ENCODE measurements at regions not wholly inside any gene's neighbourhood (a gene's known extent, or its start where the extent isn't known, plus 50 kb on each side); places are given as distances from the start of the nearest gene placed in this dataset.
"Not testable (repeated sequence)": the region's sequence is repeated elsewhere in the genome, so short reads cannot be mapped to it uniquely, and the experiment has no call there.

DNA sequence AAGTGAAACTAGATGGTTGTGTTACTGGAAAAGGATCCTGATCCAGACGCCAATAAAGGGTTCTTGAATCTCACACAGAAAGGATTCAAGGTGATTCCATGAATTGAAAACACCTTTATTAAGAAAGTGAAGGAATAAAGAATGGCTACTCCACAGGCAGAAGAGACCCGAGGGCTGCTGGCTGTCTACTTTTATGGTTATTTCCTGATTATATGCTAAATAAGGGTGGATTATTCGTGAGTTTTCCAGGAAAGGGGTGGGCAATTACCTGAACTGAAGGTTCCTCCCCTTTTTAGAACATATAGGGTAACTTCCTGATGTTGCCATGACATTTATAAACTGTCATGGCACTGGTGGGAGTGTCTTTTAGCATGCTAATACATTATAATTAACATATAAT is 50.9 kb upstream of the WARS2 start:
- no peak for DNase-seq

DNA sequence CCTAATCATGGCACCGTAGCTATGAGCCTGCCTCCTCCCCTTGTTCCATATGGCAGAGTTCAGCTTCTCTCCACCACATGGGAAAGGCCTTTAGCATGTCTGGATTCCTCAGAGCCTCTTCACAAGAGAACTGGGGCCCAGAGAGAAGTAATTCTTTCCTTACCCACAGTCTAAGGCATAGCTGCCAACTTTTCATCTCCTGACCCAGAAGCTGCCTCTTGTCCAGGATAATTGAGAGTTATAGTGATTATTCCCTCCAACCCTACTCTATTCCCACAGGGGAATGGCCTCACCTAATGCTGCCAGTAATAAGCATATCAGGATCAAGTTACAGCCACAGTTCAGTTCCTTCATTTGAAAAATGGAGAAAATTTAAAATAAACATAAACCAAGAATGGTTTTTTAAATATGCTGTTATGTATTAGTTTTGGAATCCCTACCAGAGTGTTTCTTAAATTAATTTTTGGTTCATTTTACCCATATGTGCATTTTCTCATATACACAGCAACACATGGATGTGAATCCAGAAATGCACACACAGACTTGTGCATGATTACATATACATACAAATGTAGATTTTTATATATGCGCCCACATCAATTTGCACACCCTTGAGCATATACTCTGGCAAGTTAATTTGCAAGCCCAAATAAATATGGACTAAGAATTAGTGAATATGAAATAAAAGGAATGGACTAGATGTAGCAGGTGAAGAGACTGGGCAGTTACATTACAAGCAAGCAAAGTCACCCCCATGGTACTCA is 63.9 kb upstream of the WARS2 start:
- no peak for DNase-seq

DNA sequence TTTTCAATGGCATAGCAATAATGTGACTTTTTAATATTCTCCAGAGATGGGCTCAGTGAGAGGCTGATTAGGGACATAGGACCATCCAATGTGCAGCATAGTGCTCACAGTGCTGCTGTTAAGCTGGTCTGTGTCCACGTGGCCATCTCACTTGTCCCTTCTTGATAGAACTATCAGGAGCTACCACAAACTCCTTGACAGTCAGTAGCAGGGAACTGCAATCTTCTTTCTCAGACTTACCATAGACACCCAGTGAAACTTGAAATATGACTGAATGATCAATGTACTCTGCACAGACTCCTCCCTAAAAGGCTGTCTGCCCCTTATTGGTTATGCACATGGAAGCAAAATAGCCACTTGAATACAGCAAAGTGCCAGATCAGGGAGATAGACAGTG is 64.5 kb upstream of the WARS2 start:
- DNase-seq = no peak

- DNase-seq = no peak
Measured at GRCh38 chr1:119209061-119209460, 68.6 kb upstream of the WARS2 start.

GRCh38 chr1:119209596-119210295 is 69.3 kb upstream of the WARS2 start:
- DNase-seq = no peak

GRCh38 chr1:119210296-119210649 is 69.8 kb upstream of the WARS2 start:
- DNase-seq = no peak

DNA sequence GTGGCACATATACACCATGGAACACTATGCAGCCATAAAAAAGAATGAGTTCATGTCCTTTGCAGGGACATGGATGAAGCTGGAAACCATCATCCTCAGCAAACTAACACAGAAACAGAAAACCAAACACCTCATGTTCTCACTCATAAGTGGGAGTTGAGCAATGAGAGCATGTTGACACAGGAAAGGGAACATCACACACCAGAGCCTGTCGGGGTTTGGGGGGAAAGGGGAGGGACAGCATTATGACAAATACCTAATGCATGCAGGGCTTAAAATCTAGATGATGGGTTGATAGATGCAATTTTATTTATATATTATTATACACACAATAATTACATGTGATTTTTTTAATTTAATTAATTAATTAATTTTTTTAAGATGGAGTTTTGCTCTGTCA is 72.8 kb upstream of the WARS2 start:
- DNase-seq = not testable (repeated sequence)

DNA sequence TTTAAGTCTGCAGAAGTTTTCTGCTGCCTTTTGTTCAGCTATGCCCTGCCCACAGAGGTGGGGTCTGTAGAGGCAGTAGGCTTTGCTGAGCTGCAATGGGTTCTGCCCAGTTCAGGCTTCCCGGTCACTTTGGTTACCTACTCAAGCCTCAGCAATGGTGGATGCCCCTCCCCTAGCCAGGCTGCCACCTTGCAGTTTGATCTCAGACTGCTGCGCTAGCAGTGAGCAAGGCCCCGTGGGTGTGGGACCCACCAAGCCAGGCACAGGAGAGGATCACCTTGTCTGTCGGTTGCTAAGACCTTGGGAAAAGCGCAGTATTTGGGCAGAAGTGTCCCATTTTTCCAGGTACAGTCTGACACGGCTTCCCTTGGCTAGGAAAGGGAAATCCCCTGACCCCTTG is 74.5 kb upstream of the WARS2 start:
- not testable (repeated sequence) for DNase-seq

DNA sequence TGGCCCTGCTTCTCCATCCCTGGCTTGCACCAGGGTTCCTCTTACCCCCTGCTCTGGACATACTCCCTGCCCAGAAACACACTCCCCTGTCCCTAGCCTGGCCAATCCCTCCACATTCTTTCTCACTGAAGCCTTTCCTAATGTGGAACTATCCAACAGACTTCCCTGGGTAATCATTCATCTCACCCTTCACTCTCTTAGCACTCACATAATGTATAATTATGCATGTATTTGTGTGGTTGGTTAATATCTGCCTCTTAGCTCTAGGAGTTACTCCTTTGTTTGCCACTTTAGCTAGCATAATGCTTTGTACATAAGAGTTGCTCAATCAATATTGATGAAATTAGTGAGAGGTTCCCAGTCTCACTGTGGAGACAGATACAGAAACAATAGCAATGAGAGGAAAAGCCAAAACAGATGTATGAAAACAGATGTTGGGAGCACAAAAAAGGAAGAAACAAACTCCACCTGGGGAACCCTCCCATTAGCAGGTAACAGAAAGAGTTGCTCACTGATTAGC is 76.9 kb upstream of the WARS2 start:
- no peak for DNase-seq

DNA sequence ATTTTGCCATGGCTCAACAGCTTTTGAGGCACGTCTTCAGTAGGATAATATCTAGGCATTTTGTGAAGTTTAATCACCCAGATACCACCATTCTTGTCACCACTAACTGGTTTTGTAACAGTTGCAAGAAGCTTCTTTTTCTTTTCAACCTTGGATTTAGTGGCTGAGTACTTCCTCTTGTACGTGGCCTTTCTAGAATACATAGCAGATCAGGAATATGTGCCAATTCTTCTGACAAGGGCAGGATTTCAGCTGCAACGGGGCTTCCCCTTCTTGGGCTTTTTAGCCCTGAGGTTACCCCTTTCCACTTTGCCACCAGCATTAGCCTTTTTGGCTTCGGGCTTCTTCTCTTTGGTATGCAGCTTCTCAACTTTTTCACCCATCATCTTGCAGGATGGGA is 79.3 kb upstream of the WARS2 start:
- DNase-seq = no peak

DNA sequence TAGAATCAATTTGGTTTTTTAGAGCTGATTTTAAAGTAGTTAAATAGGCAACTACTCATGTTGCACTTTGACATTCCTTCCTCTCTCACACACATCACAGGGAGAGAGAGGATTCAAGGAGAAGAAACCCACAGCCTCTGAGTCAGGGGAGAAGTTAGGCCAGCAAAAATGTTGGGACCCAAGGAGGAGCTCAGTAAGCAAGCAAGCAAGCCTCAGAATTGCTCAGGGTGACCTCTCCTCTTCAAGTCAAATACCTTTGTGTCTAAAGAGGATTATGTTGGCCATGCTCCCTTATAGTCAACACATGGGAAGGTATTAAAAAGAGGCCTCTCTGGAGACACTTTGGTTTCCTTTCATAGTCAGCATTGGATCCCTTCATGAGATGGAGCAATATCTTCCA is 80.5 kb upstream of the WARS2 start:
- DNase-seq = no peak

GRCh38 chr1:119222271-119222670 is 81.8 kb upstream of the WARS2 start:
- no peak for DNase-seq

DNA sequence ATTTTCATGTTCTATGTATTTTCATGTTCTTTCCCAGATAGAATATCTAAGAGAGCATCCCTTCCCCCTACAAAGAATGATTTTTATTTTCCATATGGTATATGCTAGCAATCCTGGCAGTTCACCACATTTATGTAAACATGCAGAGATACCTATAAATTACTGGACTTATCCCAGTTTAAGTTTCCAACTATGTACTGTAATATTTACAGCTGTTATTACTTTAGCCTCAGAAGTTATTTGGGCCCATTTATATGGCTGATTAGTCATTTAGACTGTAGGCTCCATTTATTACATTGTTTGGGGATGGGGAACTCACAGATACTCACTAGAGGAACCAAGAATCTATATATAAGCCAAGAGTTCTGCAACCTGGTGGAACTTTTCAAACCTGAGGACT is 84.8 kb upstream of the WARS2 start:
- no peak for DNase-seq

DNA sequence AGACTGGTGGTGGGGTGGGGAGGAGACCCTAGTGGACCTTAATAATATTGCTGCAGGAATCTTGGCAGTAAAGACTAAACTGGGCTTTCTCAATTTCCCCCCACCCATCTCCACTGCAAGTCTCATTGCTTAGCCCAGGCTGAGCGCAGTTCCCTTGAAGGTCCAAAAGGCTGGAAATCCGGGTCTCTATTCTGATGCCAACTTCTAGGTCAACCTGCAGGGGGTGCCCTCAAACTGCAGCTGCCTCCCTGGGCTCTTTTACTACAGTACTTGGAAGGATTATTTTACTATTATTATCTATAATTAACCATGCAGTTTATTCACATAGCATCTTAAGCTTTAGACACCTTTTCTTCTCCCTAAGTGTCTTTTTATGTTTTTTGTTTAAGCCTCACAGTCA is 85.4 kb upstream of the WARS2 start:
- DNase-seq = no peak

- DNase-seq = no peak
Measured at GRCh38 chr1:119226321-119226720, 85.9 kb upstream of the WARS2 start.

DNA sequence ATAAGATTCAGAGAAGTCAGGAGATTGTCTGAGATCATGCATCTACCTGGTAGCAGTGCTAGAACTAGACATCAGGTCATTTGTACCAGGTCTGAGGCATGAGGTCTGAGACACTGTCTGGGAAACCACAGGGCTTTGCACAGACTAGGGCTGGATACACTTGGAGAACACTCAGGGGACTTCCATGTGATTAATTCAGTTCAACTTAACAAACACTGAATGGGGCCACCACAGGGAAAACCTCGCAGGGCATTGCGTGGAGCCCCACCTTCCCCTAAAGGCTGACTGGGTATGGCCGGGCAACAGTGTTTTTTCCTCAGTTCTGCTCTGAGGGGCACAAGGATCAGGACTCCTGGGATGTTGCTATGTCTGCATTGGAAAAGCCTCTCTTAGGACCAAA is 86.5 kb upstream of the WARS2 start:
- no peak for DNase-seq

GRCh38 chr1:119227456-119227855 is 87.0 kb upstream of the WARS2 start:
- DNase-seq = no peak

- DNase-seq = no peak
Measured at GRCh38 chr1:119228335-119229080, 88.1 kb upstream of the WARS2 start.

GRCh38 chr1:119235120-119235519 is 94.7 kb upstream of the WARS2 start:
- no peak for DNase-seq

- DNase-seq = no peak
Measured at GRCh38 chr1:119245881-119246280, 105.4 kb upstream of the WARS2 start.

- DNase-seq = no peak
Measured at GRCh38 chr1:119249283-119249682, 108.8 kb upstream of the WARS2 start.

GRCh38 chr1:119250299-119250698 is 109.8 kb upstream of the WARS2 start:
- no peak for DNase-seq

- no peak for DNase-seq
Measured at GRCh38 chr1:119251751-119252150, 111.3 kb upstream of the WARS2 start.

DNA sequence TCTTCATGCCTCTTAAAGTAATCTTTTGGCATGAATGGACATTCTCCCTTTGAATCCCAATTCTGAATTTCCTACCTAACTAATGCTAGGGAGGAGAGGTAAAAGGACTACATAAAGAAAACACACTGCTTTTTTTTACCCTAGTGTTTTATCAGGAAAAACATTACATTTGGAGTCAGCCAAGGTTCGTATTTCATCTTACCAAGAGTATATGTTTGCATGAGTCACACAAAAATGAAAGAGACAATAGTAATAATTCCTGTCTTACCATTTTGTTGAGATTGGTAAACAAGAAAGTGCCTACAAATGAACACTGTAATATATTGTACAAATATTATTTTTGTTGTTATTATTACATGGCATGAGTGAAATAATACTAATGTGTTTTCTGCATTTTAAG is 112.9 kb upstream of the WARS2 start:
- no peak for DNase-seq

Measured in stimulated activated CD4-positive, alpha-beta T cell treated with anti-CD3 and anti-CD28 coated beads, Interleukin-4, amount 100 ng/mL, for 24 hours (primary cell).